ENCODE measurements at regions not wholly inside any gene's neighbourhood (a gene's known extent, or its start where the extent isn't known, plus 50 kb on each side); places are given as distances from the start of the nearest gene placed in this dataset.
"Not testable (repeated sequence)": the region's sequence is repeated elsewhere in the genome, so short reads cannot be mapped to it uniquely, and the experiment has no call there.

GRCh38 chr10:31192475-31192874 lies 126.5 kb upstream of the ZEB1 start:
- no peak for DNase-seq

- DNase-seq: no peak
Observed at GRCh38 chr10:31194986-31195385, 124.0 kb upstream of the ZEB1 start.

GRCh38 chr10:31197886-31198285 lies 121.1 kb upstream of the ZEB1 start:
- DNase-seq: no peak

- DNase-seq: no peak
Observed at GRCh38 chr10:31204090-31204489, 114.9 kb upstream of the ZEB1 start.

- DNase-seq: no peak
Observed at GRCh38 chr10:31207636-31208035, 111.4 kb upstream of the ZEB1 start.

GRCh38 chr10:31209478-31209877 lies 109.5 kb upstream of the ZEB1 start:
- DNase-seq: no peak

- no peak for DNase-seq
Observed at GRCh38 chr10:31210190-31210589, 108.8 kb upstream of the ZEB1 start.

GRCh38 chr10:31213959-31214358 lies 105.1 kb upstream of the ZEB1 start:
- no peak for DNase-seq

GRCh38 chr10:31215052-31215451 lies 104.0 kb upstream of the ZEB1 start:
- DNase-seq: no peak

GRCh38 chr10:31219306-31219705 lies 99.7 kb upstream of the ZEB1 start:
- DNase-seq: no peak

GRCh38 chr10:31228780-31229179 lies 90.2 kb upstream of the ZEB1 start:
- DNase-seq: not testable (repeated sequence)

GRCh38 chr10:31239961-31240360 lies 79.1 kb upstream of the ZEB1 start:
- no peak for DNase-seq

- no peak for DNase-seq
Observed at GRCh38 chr10:31242902-31243301, 76.1 kb upstream of the ZEB1 start.

GRCh38 chr10:31251118-31251517 lies 67.9 kb upstream of the ZEB1 start:
- DNase-seq: not testable (repeated sequence)

GRCh38 chr10:31253237-31253636 lies 65.8 kb upstream of the ZEB1 start:
- DNase-seq: no peak

- no peak for DNase-seq
Observed at GRCh38 chr10:31261511-31262311, 57.3 kb upstream of the ZEB1 start.

GRCh38 chr10:31262672-31263071 lies 56.3 kb upstream of the ZEB1 start:
- no peak for DNase-seq

GRCh38 chr10:31263903-31264302 lies 55.1 kb upstream of the ZEB1 start:
- no peak for DNase-seq

GRCh38 chr10:31268444-31269303 lies 50.3 kb upstream of the ZEB1 start:
- no peak for DNase-seq
